HEK293 (cell line): ENCODE measurements at regions not wholly inside any gene's neighbourhood (a gene's known extent, or its start where the extent isn't known, plus 50 kb on each side); places are given as distances from the start of the nearest gene placed in this dataset.

ENCODE experiments used
- CTCF ChIA-PET: fragments of 350-600 bp; formaldehyde crosslinking; extraction: SDS; loops from one replicate; lab custom pipeline; 2021; ENCODE audit warnings: antibody characterized with exemption; lab: Yijun Ruan, JAX
- POLR2A ChIA-PET: fragments of 300-600 bp; formaldehyde crosslinking; extraction: SDS; loops from one replicate; lab custom pipeline; 2020; ENCODE audit warnings: antibody characterized with exemption, inconsistent platforms; lab: Yijun Ruan, JAX
- H3K27ac ChIP-seq: fragments of 200-500 bp; sonication (Bioruptor generic); 2 replicates; pipeline ENCODE4 v1.5.1; 2014; ENCODE audit warnings: low read depth, low read length, control low read depth, inconsistent platforms; ENCODE audit errors: extremely low read depth
- H3K36me3 ChIP-seq, 2 experiments: fragments of 200-500 bp in 1 of 2; sonication (Bioruptor generic) in 1 of 2; 1 replicate in 1 of 2; 2 replicates in 1 of 2; pipeline ENCODE4 v1.5.1; 2014 to 2017; ENCODE audit warnings: inconsistent platforms in 2 of 2, low read length in 2 of 2; ENCODE audit not compliant: control insufficient read depth in 2 of 2, insufficient read depth in 1 of 2
- H3K4me1 ChIP-seq: fragments of 200-500 bp; sonication (Bioruptor generic); 2 replicates; pipeline ENCODE4 v1.5.1; 2014; ENCODE audit warnings: mild to moderate bottlenecking, low read length, inconsistent platforms; ENCODE audit not compliant: control insufficient read depth, insufficient read depth
- H3K4me3 ChIP-seq: 2 replicates; pipeline ENCODE4 v1.5.1; 2011; ENCODE audit warnings: low read depth, mild to moderate bottlenecking, control low read depth, low read length, moderate library complexity
- H3K9me3 ChIP-seq: fragments of 200-500 bp; sonication (Bioruptor generic); 2 replicates; pipeline ENCODE4 v1.5.1; 2014; ENCODE audit warnings: low read depth, low read length, inconsistent platforms; ENCODE audit not compliant: control insufficient read depth, insufficient read depth
- EGR2 ChIP-seq: fragments of 450-650 bp; formaldehyde crosslinking; IDR thresholded peaks from 2 replicates; pipeline ENCODE4 v1.5.1; 2016; ENCODE audit warnings: low read depth, missing biosample characterization, missing genetic modification characterization
- IKZF3 ChIP-seq: fragments of 450-650 bp; IDR thresholded peaks from 2 replicates; pipeline ENCODE4 v1.5.0; 2018; ENCODE audit warnings: missing biosample characterization, mild to moderate bottlenecking, missing genetic modification characterization, moderate library complexity
- PBX3 ChIP-seq: sonication (generic); formaldehyde crosslinking; IDR thresholded peaks from 2 replicates; pipeline ENCODE4 v1.8.1; 2022; ENCODE audit warnings: mild to moderate bottlenecking, moderate library complexity, missing genetic modification reagents
- ZBTB20 ChIP-seq: fragments of 450-650 bp; formaldehyde crosslinking; IDR thresholded peaks from 2 replicates; pipeline ENCODE4 v1.5.1; 2016; ENCODE audit warnings: missing biosample characterization, missing genetic modification characterization
- ZFHX2 ChIP-seq: fragments of 450-650 bp; formaldehyde crosslinking; conservative IDR thresholded peaks from 2 replicates; pipeline ENCODE4 v1.5.1; 2016; ENCODE audit warnings: missing biosample characterization, missing genetic modification characterization
- ZNF114 ChIP-seq: fragments of 450-650 bp; formaldehyde crosslinking; IDR thresholded peaks from 2 replicates; pipeline ENCODE4 v1.5.0; 2017; ENCODE audit warnings: missing biosample characterization, missing genetic modification characterization
- ZNF157 ChIP-seq: fragments of 450-650 bp; formaldehyde crosslinking; IDR thresholded peaks from 2 replicates; pipeline ENCODE4 v1.5.1; 2016; ENCODE audit warnings: missing biosample characterization, missing genetic modification characterization
- ZNF169 ChIP-seq: fragments of 450-650 bp; formaldehyde crosslinking; IDR thresholded peaks from 2 replicates; pipeline ENCODE4 v1.5.1; 2016; ENCODE audit warnings: missing biosample characterization, missing genetic modification characterization
- ZNF211 ChIP-seq: fragments of 450-650 bp; formaldehyde crosslinking; IDR thresholded peaks from 2 replicates; pipeline ENCODE4 v1.5.1; 2016; ENCODE audit warnings: low read depth, missing biosample characterization, missing genetic modification characterization
- ZNF280C ChIP-seq: fragments of 450-650 bp; formaldehyde crosslinking; IDR thresholded peaks from 2 replicates; pipeline ENCODE4 v1.5.1; 2016; ENCODE audit warnings: missing biosample characterization, missing genetic modification characterization
- ZNF366 ChIP-seq: fragments of 450-650 bp; formaldehyde crosslinking; conservative IDR thresholded peaks from 2 replicates; pipeline ENCODE4 v1.5.1; 2016; ENCODE audit warnings: missing biosample characterization, missing genetic modification characterization
- ZNF473 ChIP-seq: fragments of 450-650 bp; formaldehyde crosslinking; IDR thresholded peaks from 2 replicates; pipeline ENCODE4 v1.5.1; 2017; ENCODE audit warnings: missing biosample characterization, missing genetic modification characterization
- ZNF513 ChIP-seq: fragments of 450-650 bp; IDR thresholded peaks from 2 replicates; pipeline ENCODE4 v1.5.1; 2018; ENCODE audit warnings: missing biosample characterization, missing genetic modification characterization
- ZNF544 ChIP-seq: fragments of 450-650 bp; formaldehyde crosslinking; IDR thresholded peaks from 2 replicates; pipeline ENCODE4 v1.5.0; 2017; ENCODE audit warnings: missing biosample characterization, missing genetic modification characterization
- ZNF610 ChIP-seq: fragments of 450-650 bp; formaldehyde crosslinking; IDR thresholded peaks from 2 replicates; pipeline ENCODE4 v1.5.1; 2016; ENCODE audit warnings: missing biosample characterization, missing genetic modification characterization, borderline replicate concordance
- ZNF704 ChIP-seq: fragments of 450-650 bp; formaldehyde crosslinking; IDR thresholded peaks from 2 replicates; pipeline ENCODE4 v1.5.1; 2016; ENCODE audit warnings: missing biosample characterization, missing genetic modification characterization
- ZNF747 ChIP-seq: fragments of 450-650 bp; formaldehyde crosslinking; IDR thresholded peaks from 2 replicates; pipeline ENCODE4 v1.5.1; 2016; ENCODE audit warnings: missing biosample characterization, missing genetic modification characterization
- ZNF785 ChIP-seq: fragments of 450-650 bp; formaldehyde crosslinking; IDR thresholded peaks from 2 replicates; pipeline ENCODE4 v1.5.1; 2016; ENCODE audit warnings: missing biosample characterization, missing genetic modification characterization
- TF ChIP-seq, protein P1 (sequence below): fragments of 450-650 bp; formaldehyde crosslinking; IDR thresholded peaks from 2 replicates; pipeline ENCODE4 v1.5.1; 2016; ENCODE audit warnings: missing biosample characterization, missing genetic modification characterization
- TF ChIP-seq, protein P2 (sequence below): fragments of 450-650 bp; formaldehyde crosslinking; IDR thresholded peaks from 2 replicates; pipeline ENCODE4 v1.5.1; 2017; ENCODE audit warnings: missing biosample characterization, missing genetic modification characterization

DNA sequence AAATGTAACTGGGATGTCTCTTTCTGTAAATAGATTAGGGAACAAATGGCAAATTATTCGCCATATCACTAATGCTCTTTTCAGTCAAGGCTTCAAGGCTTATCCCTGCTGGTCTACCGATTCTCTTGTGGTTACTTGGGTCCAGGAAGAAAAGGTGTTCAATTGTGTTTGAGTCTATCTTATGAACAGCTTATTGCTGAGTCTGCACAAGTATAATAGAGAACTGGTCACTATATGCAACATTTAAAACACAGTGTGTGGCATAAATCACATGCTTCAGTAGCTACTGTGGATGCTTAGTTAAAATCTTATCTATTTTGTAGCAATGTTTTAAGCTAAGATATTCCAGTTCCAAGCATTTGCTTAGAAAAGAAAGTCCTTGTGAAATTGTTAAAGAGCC lies 274.2 kb upstream of the FAM174A start (continued):
- TF ChIP-seq ZNF280C (tag by site-specific recombination) (no peak), ZNF157 (tag by site-specific recombination) (no peak), ZNF473 (no peak), ZNF169 (no peak), ZNF211 (tag by site-specific recombination) (no peak), ZNF610 (no peak), ZNF513 (tag by site-specific recombination) (no peak), ZNF785 (tag by site-specific recombination) (no peak), ZNF114 (tag by site-specific recombination) (no peak), ZNF747 (tag by site-specific recombination) (no peak)
- TF ChIP-seq, protein P1, sequence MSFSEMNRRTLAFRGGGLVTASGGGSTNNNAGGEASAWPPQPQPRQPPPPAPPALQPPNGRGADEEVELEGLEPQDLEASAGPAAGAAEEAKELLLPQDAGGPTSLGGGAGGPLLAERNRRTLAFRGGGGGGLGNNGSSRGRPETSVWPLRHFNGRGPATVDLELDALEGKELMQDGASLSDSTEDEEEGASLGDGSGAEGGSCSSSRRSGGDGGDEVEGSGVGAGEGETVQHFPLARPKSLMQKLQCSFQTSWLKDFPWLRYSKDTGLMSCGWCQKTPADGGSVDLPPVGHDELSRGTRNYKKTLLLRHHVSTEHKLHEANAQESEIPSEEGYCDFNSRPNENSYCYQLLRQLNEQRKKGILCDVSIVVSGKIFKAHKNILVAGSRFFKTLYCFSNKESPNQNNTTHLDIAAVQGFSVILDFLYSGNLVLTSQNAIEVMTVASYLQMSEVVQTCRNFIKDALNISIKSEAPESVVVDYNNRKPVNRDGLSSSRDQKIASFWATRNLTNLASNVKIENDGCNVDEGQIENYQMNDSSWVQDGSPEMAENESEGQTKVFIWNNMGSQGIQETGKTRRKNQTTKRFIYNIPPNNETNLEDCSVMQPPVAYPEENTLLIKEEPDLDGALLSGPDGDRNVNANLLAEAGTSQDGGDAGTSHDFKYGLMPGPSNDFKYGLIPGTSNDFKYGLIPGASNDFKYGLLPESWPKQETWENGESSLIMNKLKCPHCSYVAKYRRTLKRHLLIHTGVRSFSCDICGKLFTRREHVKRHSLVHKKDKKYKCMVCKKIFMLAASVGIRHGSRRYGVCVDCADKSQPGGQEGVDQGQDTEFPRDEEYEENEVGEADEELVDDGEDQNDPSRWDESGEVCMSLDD (tag by site-specific recombination) = no peak
- TF ChIP-seq, all 188 proteins: peak for 0

DNA sequence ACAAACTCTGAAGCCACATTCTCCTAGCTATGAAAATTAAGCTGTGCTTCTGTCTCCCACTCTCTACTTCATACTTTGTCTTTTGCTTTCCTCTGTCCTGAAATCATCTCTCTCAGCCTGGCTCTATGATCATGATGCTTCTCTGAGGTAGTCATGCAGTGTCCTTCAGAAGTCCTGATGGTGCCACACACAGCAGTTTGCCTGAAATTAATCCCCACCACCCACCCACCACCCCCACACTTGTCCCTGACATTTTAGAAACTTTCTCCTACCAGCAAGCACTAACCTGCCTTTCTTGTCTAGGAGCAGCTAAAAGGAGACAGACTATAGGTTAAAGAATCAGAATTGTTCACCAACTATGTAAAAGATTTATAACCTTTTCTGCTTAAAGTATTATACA lies 282.2 kb upstream of the FAM174A start:
- CTCF ChIA-PET = no interaction called here
- H3K27ac ChIP-seq = no peak overlapping the region
- peak; percentile 58; the same call in 1 of the 2 replicates for TF ChIP-seq EGR2 (tag by site-specific recombination)
- TF ChIP-seq ZFHX2 (tag by site-specific recombination) = peak; percentile 69
- no peak for TF ChIP-seq PBX3
- no peak for TF ChIP-seq IKZF3
- TF ChIP-seq, all 188 proteins: peak for 2
- POLR2A ChIA-PET = no interaction called here
- Histone ChIP-seq H3K9me3 (no peaks in the 10 kb centered on the region), H3K36me3 (no peaks in the 10 kb centered on the region), H3K4me1 (no peaks in the 10 kb centered on the region), H3K4me3 (no peak overlapping the region)

- Histone ChIP-seq H3K27ac (no peak overlapping the region), H3K36me3 (no peaks in the 10 kb centered on the region), H3K4me1 (no peaks in the 10 kb centered on the region), H3K4me3 (no peak overlapping the region), H3K9me3 (no peaks in the 10 kb centered on the region)
- POLR2A ChIA-PET = no interaction called here
- TF ChIP-seq ZNF704 (tag by site-specific recombination) (no peak), ZNF366 (tag by site-specific recombination) (no peak), ZBTB20 (no peak), PBX3 (no peak), ZNF544 (tag by site-specific recombination) (no peak)
- TF ChIP-seq, protein P2, sequence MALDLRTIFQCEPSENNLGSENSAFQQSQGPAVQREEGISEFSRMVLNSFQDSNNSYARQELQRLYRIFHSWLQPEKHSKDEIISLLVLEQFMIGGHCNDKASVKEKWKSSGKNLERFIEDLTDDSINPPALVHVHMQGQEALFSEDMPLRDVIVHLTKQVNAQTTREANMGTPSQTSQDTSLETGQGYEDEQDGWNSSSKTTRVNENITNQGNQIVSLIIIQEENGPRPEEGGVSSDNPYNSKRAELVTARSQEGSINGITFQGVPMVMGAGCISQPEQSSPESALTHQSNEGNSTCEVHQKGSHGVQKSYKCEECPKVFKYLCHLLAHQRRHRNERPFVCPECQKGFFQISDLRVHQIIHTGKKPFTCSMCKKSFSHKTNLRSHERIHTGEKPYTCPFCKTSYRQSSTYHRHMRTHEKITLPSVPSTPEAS = no peak
- CTCF ChIA-PET = interaction anchor here (0.6 kb wide), 1 partner anchor 178 kb away, joined by 3 read pairs; no protein-coding TSS in a partner anchor
These were observed 283.1 kb upstream of the FAM174A start for GRCh38 chr5:100252037-100252436.
